CD14-positive monocyte (primary cell): ENCODE measurements at regions not wholly inside any gene's neighbourhood (a gene's known extent, or its start where the extent isn't known, plus 50 kb on each side); places are given as distances from the start of the nearest gene placed in this dataset.

ENCODE experiments used
- DNase-seq, 3 donors: peaks; one replicate each; pipeline ENCODE4 v3.0.0-alpha.2; 2011 to 2022
- H2AFZ ChIP-seq: 2 replicates; pipeline ENCODE4 v1.6.0; 2012; ENCODE audit warnings: mild to moderate bottlenecking, low read depth, low read length, inconsistent platforms; ENCODE audit not compliant: insufficient read depth, poor library complexity, severe bottlenecking
- H3K27ac ChIP-seq, 2 donors: 1 replicate in 1 of 2; 2 replicates in 1 of 2; pipeline ENCODE4 v1.5.1; 2012 to 2013; ENCODE audit warnings: low read length in 2 of 2, control low read depth in 1 of 2, inconsistent platforms in 1 of 2, low read depth in 1 of 2, mild to moderate bottlenecking in 1 of 2
- H3K27me3 ChIP-seq, 2 donors: one replicate each; pipeline versions ENCODE4 v1.6.0 to v1.6.1; 2011 to 2013; ENCODE audit warnings: low read length in 2 of 2; ENCODE audit not compliant: control insufficient read depth in 2 of 2, insufficient read depth in 2 of 2
- H3K36me3 ChIP-seq, 2 donors: replicated peaks in 1 of 2; 1 replicate in 1 of 2; 2 replicates in 1 of 2; pipeline versions ENCODE4 v1.5.1 to v1.6.1; 2012 to 2013; ENCODE audit warnings: low read length in 2 of 2, control low read depth in 1 of 2, inconsistent platforms in 1 of 2, mild to moderate bottlenecking in 1 of 2; ENCODE audit not compliant: insufficient read depth in 2 of 2, control insufficient read depth in 1 of 2
- H3K4me1 ChIP-seq, 2 donors: 1 replicate in 1 of 2; 2 replicates in 1 of 2; pipeline versions ENCODE4 v1.5.1 to v1.6.1; 2012 to 2013; ENCODE audit warnings: low read length in 2 of 2, control low read depth in 1 of 2, inconsistent platforms in 1 of 2, mild to moderate bottlenecking in 1 of 2, moderate library complexity in 1 of 2; ENCODE audit not compliant: insufficient read depth in 2 of 2, control insufficient read depth in 1 of 2
- H3K4me2 ChIP-seq: replicated peaks from 2 replicates; pipeline ENCODE3; 2012; ENCODE audit warnings: low read length, moderate library complexity, mild to moderate bottlenecking; ENCODE audit not compliant: poor library complexity, severe bottlenecking; ENCODE audit errors: extremely low read depth
- H3K4me3 ChIP-seq, 3 experiments: fragments of 200-600 bp in 1 of 3; sonication (generic) in 1 of 3; replicated peaks in 1 of 3; 1 replicate in 2 of 3; 2 replicates in 1 of 3; pipeline ENCODE4 v1.5.1; 2011 to 2013; ENCODE audit warnings: low read length in 3 of 3, mild to moderate bottlenecking in 3 of 3, control low read depth in 2 of 3, low read depth in 2 of 3, inconsistent platforms in 1 of 3, moderate library complexity in 1 of 3
- H3K79me2 ChIP-seq: 2 replicates; pipeline ENCODE4 v1.6.0; 2012; ENCODE audit warnings: mild to moderate bottlenecking, control low read depth, inconsistent platforms, low read length, moderate library complexity; ENCODE audit not compliant: insufficient read depth
- H3K9ac ChIP-seq: 2 replicates; pipeline ENCODE4 v1.6.0; 2017; ENCODE audit warnings: low read length, mild to moderate bottlenecking; ENCODE audit not compliant: insufficient read depth, poor library complexity, severe bottlenecking
- H3K9me3 ChIP-seq, 2 donors: replicated peaks in 1 of 2; 1 replicate in 1 of 2; 2 replicates in 1 of 2; pipeline versions ENCODE4 v1.5.1 to v1.6.1; 2012 to 2013; ENCODE audit warnings: low read length in 2 of 2, control low read depth in 1 of 2; ENCODE audit not compliant: control insufficient read depth in 1 of 2, insufficient read depth in 1 of 2
- H4K20me1 ChIP-seq: 2 replicates; pipeline ENCODE4 v1.6.0; 2012; ENCODE audit warnings: mild to moderate bottlenecking, low read length, control low read depth, moderate library complexity; ENCODE audit not compliant: insufficient read depth
- H3K27ac Mint-ChIP-seq, 7 donors: one replicate each; pipeline ENCODE4 v1.8.0; 2020; ENCODE audit warnings: mild to moderate bottlenecking in 7 of 7, mixed read lengths in 7 of 7, moderate library complexity in 6 of 7, inconsistent platforms in 2 of 7
- H3K27me3 Mint-ChIP-seq, 3 donors: one replicate each; pipeline ENCODE4 v1.8.0; 2021 to 2022; ENCODE audit warnings: low read depth in 3 of 3, mild to moderate bottlenecking in 3 of 3, mixed read lengths in 3 of 3, moderate library complexity in 3 of 3, inconsistent platforms in 1 of 3
- H3K36me3 Mint-ChIP-seq, 2 donors: one replicate each; pipeline ENCODE4 v1.8.0; 2020; ENCODE audit warnings: mixed read lengths in 2 of 2, inconsistent platforms in 1 of 2, mild to moderate bottlenecking in 1 of 2
- H3K4me1 Mint-ChIP-seq: one replicate; pipeline ENCODE4 v1.8.0; 2020; ENCODE audit warnings: mild to moderate bottlenecking, mixed read lengths
- H3K4me3 Mint-ChIP-seq, 2 donors: one replicate each; pipeline ENCODE4 v1.8.0; 2020; ENCODE audit warnings: mild to moderate bottlenecking in 2 of 2, mixed read lengths in 2 of 2, moderate library complexity in 1 of 2
- H3K9me3 Mint-ChIP-seq, 7 donors: one replicate each; pipeline ENCODE4 v1.8.0; 2020 to 2022; ENCODE audit warnings: mixed read lengths in 7 of 7, mild to moderate bottlenecking in 6 of 7, moderate library complexity in 6 of 7, inconsistent platforms in 2 of 7
- CTCF ChIP-seq: fragments of 200-600 bp; IDR thresholded peaks from one replicate; pipeline ENCODE4 v1.8.0; 2022; ENCODE audit warnings: antibody characterized with exemption, mild to moderate bottlenecking
- WGBS: methylation state at CpG from one replicate; pipeline ENCODE4 v1.1.5; 2013; ENCODE audit warnings: missing lambda C conversion rate; ENCODE audit not compliant: insufficient coverage; 5-methylcytosine and 5-hydroxymethylcytosine counted together
- intact Hi-C, 2 donors: fragments of 100-400 bp; cut with micrococcal nuclease; formaldehyde crosslinking; loops; one replicate each; pipeline versions ENCODE4 v1.15.0 to v1.15.1; 2023

- Mint-ChIP-seq H3K4me3 (no peak overlapping the region), H3K36me3 (no peaks in the 10 kb centered on the region), H3K27me3 (peaks cover 6 to 23% (median 18%) of the 10 kb centered on the region in 3 donors), H3K9me3 (peaks cover 0 to 2% (median 0%) of the 10 kb centered on the region in 7 donors), H3K4me1 (no peaks in the 10 kb centered on the region), H3K27ac (no peak overlapping the region)
- H3K4me1 ChIP-seq, result no peaks in the 10 kb centered on the region
- no peak for DNase-seq
- no peak for TF ChIP-seq CTCF
- H3K36me3 ChIP-seq, result no peaks in the 10 kb centered on the region
- no peak overlapping the region for H3K27ac ChIP-seq
- 73% methylated on average over 16 of the region's 17 CpGs for WGBS
- no peak overlapping the region for H3K9ac ChIP-seq
- intact Hi-C loops, result no loop called here
- H3K4me2 ChIP-seq, result no peak overlapping the region
- H3K4me3 ChIP-seq, result no peak overlapping the region
- no peaks in the 10 kb centered on the region for H3K79me2 ChIP-seq
- no peak overlapping the region for H2AFZ ChIP-seq
- peaks cover 0 to 12% of the 10 kb centered on the region in 2 donors for H3K27me3 ChIP-seq
- no peaks in the 10 kb centered on the region for H3K9me3 ChIP-seq
- H4K20me1 ChIP-seq, result no peaks in the 10 kb centered on the region
Observed at GRCh38 chr9:135339378-135339973, 140.1 kb upstream of the PPP1R26 start.

- no peaks in the 10 kb centered on the region for H3K36me3 ChIP-seq
- H3K9me3 Mint-ChIP-seq, result peaks cover 0 to 2% (median 0%) of the 10 kb centered on the region in 7 donors
- no peak for TF ChIP-seq CTCF
- no peak for DNase-seq
- H3K27me3 ChIP-seq, result peaks cover 0 to 12% of the 10 kb centered on the region in 2 donors
- no peaks in the 10 kb centered on the region for H3K9me3 ChIP-seq
- no peak overlapping the region for H3K27ac ChIP-seq
- intact Hi-C loops, result loop anchor here in 1 of 2 donors (5.0 kb wide), 1 partner anchor 643 kb away; no protein-coding TSS in a partner anchor
- WGBS, result 24% methylated on average over 8 of the region's 12 CpGs
- no peaks in the 10 kb centered on the region for H3K4me1 Mint-ChIP-seq
- no peaks in the 10 kb centered on the region for H3K36me3 Mint-ChIP-seq
- no peaks in the 10 kb centered on the region for H4K20me1 ChIP-seq
- H3K4me3 Mint-ChIP-seq, result peak overlapping the region in 1 of 2 donors; percentile 17
- H2AFZ ChIP-seq, result no peak overlapping the region
- no peaks in the 10 kb centered on the region for H3K4me1 ChIP-seq
- no peak overlapping the region for H3K4me2 ChIP-seq
- H3K27ac Mint-ChIP-seq, result no peak overlapping the region
- no peak overlapping the region for H3K4me3 ChIP-seq
- H3K27me3 Mint-ChIP-seq, result peaks cover 5 to 23% (median 21%) of the 10 kb centered on the region in 3 donors
- H3K9ac ChIP-seq, result no peak overlapping the region
- no peaks in the 10 kb centered on the region for H3K79me2 ChIP-seq
Observed at GRCh38 chr9:135340143-135340655, 139.4 kb upstream of the PPP1R26 start.
